ENCODE measurements at regions not wholly inside any gene's neighbourhood (a gene's known extent, or its start where the extent isn't known, plus 50 kb on each side); places are given as distances from the start of the nearest gene placed in this dataset.

DNA sequence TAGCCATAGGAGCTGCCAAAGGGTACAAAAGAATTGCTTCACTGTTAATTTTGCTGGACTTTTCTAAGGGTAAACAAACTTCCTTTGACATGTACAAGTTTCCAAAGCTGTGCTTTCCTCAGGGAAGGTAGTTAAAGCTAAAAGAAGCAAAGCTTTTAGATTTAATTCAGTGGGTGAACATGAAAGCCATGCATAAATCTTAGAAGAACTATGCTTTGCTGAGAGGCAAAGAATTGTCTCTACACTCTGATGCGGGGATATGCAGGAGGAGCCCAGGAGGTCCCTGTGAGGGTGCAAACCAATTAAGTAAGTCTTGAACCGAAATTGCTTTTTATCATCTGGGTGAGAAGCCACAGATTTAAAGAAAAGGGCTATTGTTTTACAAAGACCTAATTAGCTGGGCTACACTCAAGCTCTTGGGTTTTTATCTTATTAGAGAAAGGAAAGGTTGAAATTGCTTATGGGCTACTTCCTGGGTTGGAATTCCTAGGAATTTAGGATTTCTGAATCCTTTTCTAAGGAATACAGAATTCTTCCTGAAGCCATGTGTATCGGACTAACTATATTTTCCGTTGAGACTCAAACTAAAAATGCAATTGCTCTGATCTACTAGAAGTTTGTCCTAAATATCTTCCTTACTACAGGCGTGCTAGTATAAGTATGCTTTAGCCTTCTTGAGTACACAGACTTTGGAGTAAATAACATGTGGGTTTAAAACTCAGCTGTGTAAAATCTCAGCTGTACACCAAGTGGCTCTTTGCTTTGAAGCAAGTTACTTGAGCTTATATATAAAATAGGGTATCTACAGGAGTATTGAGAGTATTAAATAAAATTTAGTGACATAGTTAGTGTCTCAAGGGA, 188.4 kb upstream of the ANK2 start:
- TF ChIP-seq POLR2A (IDR thresholded peaks at IDR 0.05; ENCODE audit: extremely low read depth, insufficient read length): no peak
- TF ChIP-seq CTCF (IDR thresholded peaks at IDR 0.05; ENCODE audit: low read depth, low read length): no peak

Measured in NB4 (cell line).